ENCODE measurements at regions not wholly inside any gene's neighbourhood (a gene's known extent, or its start where the extent isn't known, plus 50 kb on each side); places are given as distances from the start of the nearest gene placed in this dataset.

DNA sequence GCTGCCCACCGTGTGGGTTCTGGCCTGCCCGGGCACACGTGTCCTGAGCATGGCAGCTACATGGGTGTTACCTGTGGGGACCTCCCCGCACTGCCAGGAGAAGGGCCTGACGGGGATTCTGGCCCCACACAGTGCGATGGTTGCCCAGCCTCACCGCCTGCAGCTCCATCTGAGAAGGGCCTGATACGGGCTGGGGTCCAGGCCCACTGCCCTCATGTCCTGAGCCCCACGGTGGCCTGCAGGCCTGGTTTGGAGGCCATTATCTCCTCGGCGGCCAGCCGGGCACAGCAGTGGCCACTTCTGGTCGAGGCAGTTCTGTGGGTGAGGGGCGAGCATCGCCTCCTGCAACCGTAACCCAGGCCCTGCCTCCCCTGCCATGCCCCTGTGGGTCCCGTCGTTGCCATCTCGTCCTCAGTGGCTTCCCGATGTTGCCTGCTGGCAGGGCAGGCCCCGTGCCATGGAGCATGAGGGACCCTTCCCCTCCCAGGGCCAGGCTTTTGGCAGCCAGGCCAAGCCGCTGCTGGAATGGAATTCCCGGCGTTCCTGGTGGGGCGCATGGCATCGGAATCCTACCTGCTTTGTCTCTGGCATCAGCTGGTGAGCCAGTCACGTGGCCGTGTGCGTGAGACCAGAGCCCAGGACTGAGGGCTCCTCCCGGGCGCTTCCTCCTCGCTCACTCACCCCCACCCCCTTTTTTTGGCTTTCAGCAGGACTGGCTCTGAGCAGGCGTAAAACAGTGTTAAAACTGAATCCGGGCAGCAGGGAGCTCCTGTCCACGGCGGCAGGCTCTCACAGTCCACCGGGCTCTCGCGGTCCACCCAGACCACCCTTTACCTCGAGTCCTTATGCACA, 71.9 kb upstream of the PPARA start:
- no peak for DNase-seq (ENCODE audit: insufficient read length)
- no peak for TF ChIP-seq TAF1 (IDR thresholded peaks at IDR 0.05; ENCODE audit: borderline replicate concordance, low read depth, low read length)
- no peak for TF ChIP-seq POLR2AphosphoS5 (IDR thresholded peaks at IDR 0.05; ENCODE audit: low read depth, low read length)
- no peak for TF ChIP-seq POLR2A (IDR thresholded peaks at IDR 0.05; ENCODE audit: low read depth, low read length)

DNA sequence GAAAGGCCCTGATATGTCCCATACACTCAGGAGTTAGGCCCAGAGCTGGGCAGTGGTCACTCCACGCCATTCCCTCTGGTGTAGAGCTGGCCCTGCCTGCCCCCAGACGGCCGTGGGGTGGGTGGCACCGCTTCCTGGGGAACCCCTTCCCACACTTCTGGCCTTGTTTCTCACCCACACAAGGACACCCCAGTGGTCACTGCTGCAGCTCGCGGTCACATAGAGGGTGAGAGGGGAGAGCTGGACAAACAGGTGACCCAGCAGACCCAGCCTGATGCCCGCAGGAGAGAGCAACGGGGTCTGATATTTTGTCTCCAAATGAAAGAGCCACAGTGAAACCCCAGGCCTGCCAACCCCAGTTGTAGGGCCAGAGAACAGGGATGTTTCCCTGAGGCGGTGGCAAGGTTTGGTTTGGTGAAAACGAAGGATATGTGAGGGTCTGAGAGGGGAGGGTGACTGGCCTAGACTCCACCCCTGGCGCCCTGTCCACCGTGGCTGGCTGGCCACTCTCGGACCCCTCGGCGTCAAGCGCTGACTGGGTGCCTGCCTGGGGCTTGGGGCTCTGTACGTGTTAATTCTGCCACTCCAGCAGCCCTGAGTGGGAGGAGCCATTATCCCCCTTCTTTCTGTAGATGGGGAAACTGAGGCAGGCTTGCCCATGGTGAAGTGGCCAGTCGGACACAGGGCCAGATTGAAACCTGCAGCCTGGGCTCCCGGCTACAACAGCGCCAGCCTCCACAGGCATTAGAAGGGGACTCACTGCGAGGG, 71.0 kb upstream of the PPARA start:
- TF ChIP-seq POLR2AphosphoS5 (IDR thresholded peaks at IDR 0.05; ENCODE audit: low read depth, low read length) (no peak), TAF1 (IDR thresholded peaks at IDR 0.05; ENCODE audit: borderline replicate concordance, low read depth, low read length) (no peak), POLR2A (IDR thresholded peaks at IDR 0.05; ENCODE audit: low read depth, low read length) (no peak)
- FAIRE-seq (no peak), DNase-seq (ENCODE audit: insufficient read length) (no peak)

More for the DNA sequence above, 71.9 kb upstream of the PPARA start:
- FAIRE-seq: no peak

DNA sequence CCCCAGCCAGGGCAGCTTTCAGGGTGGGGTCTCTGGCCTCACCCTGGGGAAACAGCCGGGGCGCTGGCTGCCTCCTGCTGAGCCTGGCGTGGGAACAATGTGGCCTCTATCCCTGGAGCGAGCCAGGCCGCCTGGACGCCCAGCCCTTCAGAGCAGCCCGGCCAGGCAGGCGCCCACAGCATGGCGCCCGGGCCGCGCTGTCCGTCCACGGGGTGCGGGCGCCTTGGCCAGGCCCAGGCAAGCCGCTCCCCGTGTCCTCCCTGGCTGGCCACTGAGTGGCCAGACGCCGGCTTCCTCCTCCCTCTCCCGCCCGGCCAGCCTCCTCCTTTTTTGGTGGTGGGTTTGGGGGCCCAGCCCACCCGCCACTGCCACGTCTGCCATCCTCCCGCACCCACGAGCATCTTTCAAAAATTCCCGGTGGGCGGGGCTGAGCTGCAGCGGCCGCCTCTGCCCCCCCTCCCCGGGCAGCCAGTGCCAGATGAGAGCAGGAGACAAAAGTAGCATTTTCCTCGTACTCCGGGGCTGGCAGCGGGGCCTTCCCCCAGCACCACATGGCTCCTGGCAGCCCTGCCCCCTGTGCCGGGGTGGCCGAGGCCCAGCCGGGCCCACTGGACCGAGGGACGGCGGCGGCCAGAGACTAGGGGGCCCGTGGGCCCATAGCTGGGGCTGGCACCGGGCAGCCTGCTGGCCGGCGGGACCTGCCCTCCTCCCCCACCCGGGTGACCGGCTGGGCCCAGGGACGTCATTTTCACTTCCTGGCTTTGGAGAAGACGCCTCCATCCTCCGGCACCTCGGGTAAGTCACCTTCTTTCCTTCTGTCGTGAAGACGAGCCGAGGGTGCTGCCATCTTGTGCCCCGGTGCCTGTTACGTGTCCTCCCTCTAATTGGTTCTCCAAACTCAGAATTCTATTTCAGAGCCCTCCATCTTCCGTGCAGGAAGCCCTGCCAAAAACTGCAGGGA, 70.2 kb upstream of the PPARA start:
- no peak for FAIRE-seq
- TF ChIP-seq POLR2A (IDR thresholded peaks at IDR 0.05; ENCODE audit: low read depth, low read length) (no peak), TAF1 (IDR thresholded peaks at IDR 0.05; ENCODE audit: borderline replicate concordance, low read depth, low read length) (no peak), POLR2AphosphoS5 (IDR thresholded peaks at IDR 0.05; ENCODE audit: low read depth, low read length) (no peak)
- DNase-seq (ENCODE audit: insufficient read length): no peak

DNA sequence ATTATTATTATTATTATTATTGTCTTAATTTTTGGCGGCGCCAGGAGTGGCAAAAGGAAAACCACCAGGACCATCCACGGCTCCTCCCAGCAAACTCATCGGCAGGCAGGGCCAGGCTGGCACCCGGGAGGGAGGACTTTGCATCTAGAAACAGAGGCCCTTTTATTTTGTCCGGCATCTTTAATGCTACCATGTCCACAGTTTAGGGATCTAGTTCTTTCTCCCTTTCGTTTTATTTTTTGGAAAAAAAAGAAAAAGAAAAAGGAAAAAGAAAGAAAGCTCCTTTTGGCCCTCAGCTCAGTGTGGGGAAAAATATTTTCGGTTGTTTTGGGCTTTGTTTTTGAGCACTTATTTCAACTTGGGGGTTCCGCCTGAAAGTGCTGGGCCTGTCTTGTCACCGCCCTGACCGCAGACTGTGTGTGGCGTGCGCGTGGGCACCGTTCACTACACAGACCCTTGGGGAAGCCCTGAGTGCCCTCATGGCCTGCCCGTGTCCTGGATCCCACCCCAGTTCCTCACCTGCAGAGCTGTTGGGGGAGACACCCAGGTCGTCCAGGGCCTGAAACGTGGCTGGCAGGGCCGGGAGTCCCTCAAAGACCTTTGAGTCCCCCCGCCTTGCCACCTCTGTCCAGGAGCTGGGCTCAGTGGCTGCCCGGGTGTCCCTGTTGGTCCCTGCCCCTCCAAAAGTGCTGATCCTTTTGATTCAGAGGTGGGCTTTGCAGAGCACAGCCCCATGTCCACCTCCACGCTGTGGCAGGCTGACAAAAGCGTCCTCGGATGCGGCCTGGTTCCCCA, 69.1 kb upstream of the PPARA start:
- TF ChIP-seq TAF1 (IDR thresholded peaks at IDR 0.05; ENCODE audit: borderline replicate concordance, low read depth, low read length): no peak
- no peak for TF ChIP-seq POLR2A (IDR thresholded peaks at IDR 0.05; ENCODE audit: low read depth, low read length)
- TF ChIP-seq POLR2AphosphoS5 (IDR thresholded peaks at IDR 0.05; ENCODE audit: low read depth, low read length): no peak
- DNase-seq (ENCODE audit: insufficient read length) (no peak), FAIRE-seq (no peak)

DNA sequence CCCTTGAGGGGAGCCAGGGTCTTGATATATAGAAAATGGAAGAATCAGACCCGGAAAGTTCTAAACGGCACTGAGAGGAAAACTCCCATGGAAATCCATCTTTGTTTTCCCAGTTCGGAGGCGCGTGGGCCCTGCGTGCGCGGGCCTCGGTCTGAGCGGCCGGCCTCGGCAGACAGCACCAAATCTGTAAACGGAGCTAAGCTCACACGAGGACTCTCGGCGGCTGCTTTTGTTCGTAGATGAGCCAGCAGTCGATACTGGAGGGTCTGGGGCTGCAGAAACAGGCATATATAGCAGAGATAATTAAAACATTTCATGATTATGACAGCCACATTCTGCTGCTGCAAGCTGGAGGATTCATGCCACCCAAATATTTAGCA, 68.5 kb upstream of the PPARA start:
- no peak for FAIRE-seq

DNA sequence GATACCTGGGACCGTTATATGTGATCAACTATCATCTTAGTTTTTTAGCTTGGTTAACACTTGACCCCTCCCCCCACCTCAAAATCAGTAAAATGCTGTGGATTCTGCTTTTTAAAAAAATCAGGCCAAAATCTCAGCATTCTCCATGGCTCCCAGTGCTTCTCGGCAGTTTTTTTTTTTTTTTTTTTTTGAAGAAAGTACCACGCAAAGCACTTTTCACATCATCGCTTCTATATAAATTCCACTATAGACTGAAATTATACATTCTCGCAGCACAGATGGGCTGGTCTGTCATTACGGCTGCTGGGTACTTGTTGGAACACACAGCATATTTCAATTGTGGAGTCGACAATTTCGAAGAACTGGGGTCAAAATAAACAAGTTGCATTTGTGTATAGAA, 67.7 kb upstream of the PPARA start:
- FAIRE-seq (no peak), DNase-seq (ENCODE audit: insufficient read length) (no peak)
- TF ChIP-seq POLR2AphosphoS5 (IDR thresholded peaks at IDR 0.05; ENCODE audit: low read depth, low read length): no peak
- no peak for TF ChIP-seq TAF1 (IDR thresholded peaks at IDR 0.05; ENCODE audit: borderline replicate concordance, low read depth, low read length)
- TF ChIP-seq POLR2A (IDR thresholded peaks at IDR 0.05; ENCODE audit: low read depth, low read length): no peak

More for the DNA sequence above, 68.5 kb upstream of the PPARA start:
- TF ChIP-seq TAF1 (IDR thresholded peaks at IDR 0.05; ENCODE audit: borderline replicate concordance, low read depth, low read length): no peak
- no peak for TF ChIP-seq POLR2A (IDR thresholded peaks at IDR 0.05; ENCODE audit: low read depth, low read length)
- TF ChIP-seq POLR2AphosphoS5 (IDR thresholded peaks at IDR 0.05; ENCODE audit: low read depth, low read length): no peak
- DNase-seq (ENCODE audit: insufficient read length): no peak

DNA sequence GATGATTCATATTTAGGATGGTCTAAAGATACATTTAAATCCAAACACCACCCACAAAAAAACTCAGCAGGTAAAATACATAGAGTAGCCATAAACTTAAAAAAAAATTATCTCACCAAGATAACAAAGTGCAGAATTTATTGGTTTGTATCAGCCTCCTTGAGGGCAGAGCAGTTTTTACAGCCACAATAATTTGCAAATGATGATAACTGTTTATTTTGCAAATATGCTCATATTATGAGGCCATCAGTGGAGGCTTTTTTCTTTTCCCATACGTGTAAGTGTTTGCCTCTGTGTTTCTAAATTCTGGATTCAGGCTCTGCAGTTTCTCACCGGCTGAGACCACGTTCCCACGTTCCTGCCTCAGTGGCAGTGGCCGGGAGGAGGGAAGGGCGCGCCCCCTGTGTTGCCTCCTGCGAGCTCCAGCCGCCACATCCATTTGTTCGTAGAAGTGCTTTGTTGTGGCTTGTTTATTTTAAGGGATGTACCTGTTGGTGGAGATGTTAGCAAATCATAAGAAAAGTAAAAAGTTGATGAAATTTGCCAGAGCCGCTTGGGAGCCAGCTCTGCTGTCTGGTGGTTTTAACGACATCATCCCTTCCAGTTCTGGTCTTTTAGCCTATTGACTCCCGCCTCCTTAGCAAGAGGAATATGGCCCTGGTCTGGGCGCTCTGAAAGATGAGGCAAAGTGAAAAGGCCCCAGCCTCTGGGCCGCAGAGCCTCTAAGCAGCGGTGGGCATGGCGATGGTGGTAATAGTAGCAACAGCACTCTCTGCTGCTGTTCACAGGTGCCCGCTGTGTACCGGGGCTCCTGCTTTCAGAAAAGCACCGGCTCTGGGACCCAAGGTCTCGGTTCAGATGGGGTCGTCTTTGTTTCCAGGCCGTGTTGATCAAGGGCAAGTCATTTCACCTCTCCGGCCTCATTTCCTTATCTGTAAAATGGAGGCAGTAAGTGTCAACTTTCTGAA, 66.7 kb upstream of the PPARA start:
- TF ChIP-seq POLR2AphosphoS5 (IDR thresholded peaks at IDR 0.05; ENCODE audit: low read depth, low read length) (no peak), TAF1 (IDR thresholded peaks at IDR 0.05; ENCODE audit: borderline replicate concordance, low read depth, low read length) (no peak), POLR2A (IDR thresholded peaks at IDR 0.05; ENCODE audit: low read depth, low read length) (no peak)
- FAIRE-seq (no peak), DNase-seq (ENCODE audit: insufficient read length) (no peak)

DNA sequence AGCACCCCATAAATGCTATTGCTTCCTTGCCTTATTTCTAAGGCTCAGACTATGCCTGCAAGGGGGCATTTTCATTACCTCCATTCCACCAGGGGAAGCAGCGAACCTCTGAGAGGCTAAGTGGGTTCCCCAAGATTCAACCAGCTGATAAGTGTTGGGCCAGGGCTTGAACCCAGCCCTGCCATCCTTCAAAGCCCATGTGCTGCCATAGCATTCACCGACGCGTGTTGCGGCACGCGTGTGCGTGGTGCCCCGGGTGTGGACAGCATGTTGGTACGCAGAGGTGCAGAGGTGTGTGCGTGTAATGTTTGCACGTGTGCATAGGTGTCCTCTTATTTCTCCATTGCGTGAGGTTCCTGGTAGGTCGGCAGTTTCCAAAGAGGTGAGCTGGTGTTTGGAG, 66.0 kb upstream of the PPARA start:
- FAIRE-seq: no peak
- DNase-seq (ENCODE audit: insufficient read length): no peak
- TF ChIP-seq POLR2A (IDR thresholded peaks at IDR 0.05; ENCODE audit: low read depth, low read length) (no peak), TAF1 (IDR thresholded peaks at IDR 0.05; ENCODE audit: borderline replicate concordance, low read depth, low read length) (no peak), POLR2AphosphoS5 (IDR thresholded peaks at IDR 0.05; ENCODE audit: low read depth, low read length) (no peak)

DNA sequence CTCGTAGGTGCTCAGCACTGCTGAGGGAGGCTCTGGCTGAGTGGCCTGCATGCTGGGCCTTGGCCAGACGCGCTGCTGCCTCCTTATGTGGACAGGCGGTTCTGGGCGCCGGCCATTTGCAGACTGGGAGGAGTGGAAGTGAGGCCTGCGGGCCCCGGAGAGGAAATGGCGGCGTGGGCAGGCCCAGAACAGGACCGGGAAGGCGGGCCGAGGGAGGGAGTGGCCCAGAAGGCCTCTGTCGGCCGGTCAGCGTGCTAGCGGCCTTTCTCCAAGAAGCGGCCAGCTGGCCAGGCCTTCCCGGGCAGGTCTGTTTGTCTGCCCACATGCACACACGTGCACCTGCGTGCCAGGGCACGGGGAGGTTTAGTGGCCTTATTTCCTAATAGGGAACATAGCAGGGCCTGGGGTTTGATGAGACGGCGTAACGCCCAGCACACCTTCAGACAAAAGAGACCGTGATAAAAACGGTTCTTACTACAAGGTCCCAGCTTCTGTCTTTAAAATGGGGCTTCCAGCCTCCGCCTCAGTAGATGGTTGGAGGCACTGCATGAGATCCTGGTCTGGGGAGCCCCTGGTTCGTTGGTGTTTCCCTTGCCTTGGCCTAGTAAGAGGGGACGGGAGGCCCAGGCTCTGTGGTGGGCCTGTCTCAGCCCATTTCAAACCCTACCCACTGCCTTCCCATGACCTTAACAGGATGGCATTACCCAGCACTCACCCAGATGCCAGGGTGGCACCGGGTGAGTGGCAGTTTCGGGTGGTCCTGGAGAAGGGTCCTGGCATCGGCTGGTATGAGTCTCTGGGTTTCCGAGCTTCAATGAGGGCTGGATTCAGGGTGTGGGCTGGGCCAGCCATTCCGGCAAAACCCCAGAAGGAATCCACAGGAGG, 65.1 kb upstream of the PPARA start:
- FAIRE-seq: no peak
- TF ChIP-seq TAF1 (IDR thresholded peaks at IDR 0.05; ENCODE audit: borderline replicate concordance, low read depth, low read length) (no peak), POLR2A (IDR thresholded peaks at IDR 0.05; ENCODE audit: low read depth, low read length) (no peak), POLR2AphosphoS5 (IDR thresholded peaks at IDR 0.05; ENCODE audit: low read depth, low read length) (no peak)
- no peak for DNase-seq (ENCODE audit: insufficient read length)

Measured in GM12892 (cell line).